D341Med (cell line): ENCODE measurements at regions not wholly inside any gene's neighbourhood (a gene's known extent, or its start where the extent isn't known, plus 50 kb on each side); places are given as distances from the start of the nearest gene placed in this dataset.
A peak's percentile ranks its signal among the peaks of the same experiment; 100 is the strongest.
"Not testable (repeated sequence)": the region's sequence is repeated elsewhere in the genome, so short reads cannot be mapped to it uniquely, and the experiment has no call there.

Source experiments
- DNase-seq: peaks from one replicate; pipeline ENCODE4 v3.0.0; 2012; ENCODE audit warnings: low spot score

DNA sequence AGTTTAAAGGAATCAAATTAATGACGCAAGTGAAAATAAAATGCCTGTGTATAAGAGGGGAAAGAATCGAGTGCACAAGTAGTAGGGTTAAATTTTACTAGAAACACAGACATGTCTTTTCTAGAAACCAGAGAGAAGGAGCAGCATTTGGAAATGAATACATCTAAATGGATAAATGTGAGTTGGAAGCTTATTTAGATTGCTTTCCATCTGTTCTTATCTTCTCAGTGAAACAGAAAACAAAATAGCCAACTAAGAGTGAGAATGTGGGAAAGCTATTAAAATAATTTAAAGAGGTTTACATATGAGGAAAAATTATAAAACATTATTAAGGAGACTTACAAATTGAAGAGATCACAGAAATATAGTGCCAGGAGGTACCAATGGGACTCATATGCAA lies 1818.9 kb upstream of the FLRT2 start:
- no peak for DNase-seq

DNA sequence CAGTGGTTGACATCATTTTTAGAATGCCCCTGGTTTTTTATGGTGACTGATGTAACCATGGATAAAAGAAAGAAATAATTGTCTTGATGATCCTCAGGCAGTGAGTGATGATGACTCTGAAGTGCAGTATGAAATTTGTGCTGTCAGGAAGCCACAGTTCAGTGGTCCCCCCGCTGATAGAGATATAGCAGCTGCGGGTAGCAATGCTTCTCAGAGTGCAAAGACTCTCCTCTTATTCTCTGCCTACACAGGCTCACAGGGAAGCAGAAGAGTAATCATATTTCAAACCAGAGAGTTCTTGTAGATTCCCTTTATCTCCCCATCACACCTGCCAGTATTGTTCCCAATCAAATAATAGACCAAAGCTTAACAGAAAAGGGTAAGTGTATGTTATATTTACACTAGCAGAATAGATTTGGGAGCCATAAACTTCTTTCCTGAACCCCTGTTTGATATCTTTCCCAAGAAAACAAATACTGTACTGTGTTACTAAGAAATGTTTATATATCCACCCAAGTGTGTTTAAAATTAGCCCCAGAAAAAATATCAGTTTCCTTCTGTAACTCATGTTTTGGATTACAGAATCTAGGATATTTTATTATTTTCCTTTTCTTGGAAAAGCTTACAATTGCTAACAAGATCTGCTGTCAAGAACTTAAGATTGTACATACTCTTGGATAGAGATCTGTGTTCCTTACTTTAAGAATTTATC lies 1817.4 kb upstream of the FLRT2 start:
- DNase-seq: no peak

- no peak for DNase-seq
Measured at GRCh38 chr14:83713732-83714131, 1816.2 kb upstream of the FLRT2 start.

- DNase-seq: no peak
Measured at GRCh38 chr14:83714151-83714550, 1815.8 kb upstream of the FLRT2 start.

GRCh38 chr14:83719435-83719834 lies 1810.5 kb upstream of the FLRT2 start:
- not testable (repeated sequence) for DNase-seq

DNA sequence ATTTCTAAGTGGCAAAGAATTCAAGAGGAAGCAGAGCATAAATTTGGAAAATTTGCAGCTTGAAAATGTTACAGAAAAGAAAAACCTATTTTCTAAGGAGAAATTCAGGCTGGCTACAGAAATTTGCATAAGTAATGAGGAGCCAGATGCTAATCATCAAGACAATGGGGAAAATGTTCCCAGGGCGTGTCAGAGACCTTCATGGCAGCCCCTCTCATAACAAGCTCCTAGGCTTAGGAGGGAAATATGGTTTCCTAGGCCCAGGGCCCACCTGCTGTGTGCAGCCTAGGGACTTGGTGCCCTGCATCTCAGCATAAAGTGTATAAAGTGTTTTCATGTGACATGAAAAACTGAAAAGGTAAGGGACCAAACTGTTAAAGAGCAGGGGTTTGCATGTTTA lies 1796.3 kb upstream of the FLRT2 start:
- DNase-seq: no peak

GRCh38 chr14:83734431-83734830 lies 1795.5 kb upstream of the FLRT2 start:
- DNase-seq: peak; percentile 17

GRCh38 chr14:83741269-83741668 lies 1788.7 kb upstream of the FLRT2 start:
- no peak for DNase-seq

DNA sequence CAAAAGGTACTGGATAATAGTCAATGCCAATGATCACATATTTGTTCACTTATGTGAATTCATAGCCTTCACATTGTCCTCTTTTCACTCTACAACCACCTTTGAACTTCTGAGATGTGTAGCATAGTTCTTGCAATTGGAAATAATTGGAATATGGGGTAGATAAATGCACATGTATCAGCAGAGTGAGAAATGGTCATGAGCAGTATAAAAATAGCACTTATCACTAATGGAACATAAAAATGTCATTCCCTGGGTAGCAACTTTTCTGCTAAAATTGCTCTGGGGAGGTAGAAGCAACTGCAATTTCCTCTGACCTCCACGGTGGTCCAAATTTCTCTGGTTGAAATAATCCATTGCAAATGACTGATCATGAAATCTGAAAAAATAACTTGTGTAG lies 1785.7 kb upstream of the FLRT2 start:
- no peak for DNase-seq

- DNase-seq: no peak
Measured at GRCh38 chr14:83744891-83745290, 1785.1 kb upstream of the FLRT2 start.

- DNase-seq: no peak
Measured at GRCh38 chr14:83746336-83746735, 1783.6 kb upstream of the FLRT2 start.

DNA sequence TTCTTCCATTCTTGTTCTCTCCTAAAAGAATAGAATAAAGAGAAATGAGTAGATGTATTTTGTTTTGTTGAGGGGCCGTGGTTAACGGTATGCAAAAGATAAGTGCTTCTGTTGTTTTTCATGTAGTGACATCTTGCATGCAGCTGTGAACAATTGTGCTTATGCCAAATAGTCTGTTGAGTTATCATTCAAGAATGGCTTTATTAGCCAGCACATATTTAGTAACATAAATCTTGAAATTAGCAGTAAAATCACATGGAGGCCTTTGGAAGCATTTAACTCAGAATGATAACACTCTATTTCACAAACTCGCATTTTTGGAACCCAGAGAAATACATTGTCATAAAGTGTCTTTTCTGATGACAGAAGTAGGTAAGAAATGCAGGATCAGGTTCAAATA lies 1772.0 kb upstream of the FLRT2 start:
- no peak for DNase-seq

DNA sequence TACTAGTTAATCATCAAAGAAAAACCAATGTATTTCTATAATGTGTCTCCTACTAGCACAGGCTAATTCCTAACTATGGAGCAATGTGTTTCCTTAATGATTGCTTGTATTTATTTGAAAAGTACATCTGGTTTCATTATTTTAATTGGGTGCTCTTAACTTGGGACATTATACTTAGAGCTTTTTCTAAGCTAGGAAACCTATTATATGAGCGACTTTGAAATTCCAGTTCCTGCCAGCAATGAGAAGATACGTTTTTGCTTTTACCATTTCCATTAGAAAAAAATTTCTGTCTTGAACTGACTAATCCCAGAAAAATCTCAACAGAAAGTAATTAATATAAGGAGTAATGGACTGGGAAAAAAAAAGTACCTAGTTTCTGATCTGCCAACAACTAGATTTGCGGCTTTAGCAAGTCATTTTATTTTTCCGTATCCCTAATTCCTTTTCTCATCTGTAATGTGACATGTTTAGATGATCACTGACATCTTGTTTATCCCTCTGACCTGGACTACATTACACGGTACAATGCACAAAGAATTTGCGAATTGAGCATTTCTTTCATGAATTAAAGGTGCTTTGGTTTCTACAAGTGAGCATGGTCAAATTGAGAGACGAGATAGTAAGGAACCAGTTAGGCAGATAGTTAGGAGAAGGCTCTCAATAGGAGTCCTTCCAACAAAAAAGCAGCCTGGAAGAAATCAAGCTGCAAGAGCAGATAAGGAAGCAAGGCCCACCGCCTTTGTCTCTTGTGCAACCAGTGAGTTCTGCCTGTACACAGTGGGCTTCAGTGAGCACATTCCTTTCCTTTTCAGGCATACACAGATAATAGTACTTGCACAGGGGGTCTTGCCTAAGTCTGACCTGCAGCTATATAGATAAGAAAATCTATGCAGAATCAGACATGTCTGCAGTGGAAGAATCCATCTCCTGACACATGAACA lies 1765.0 kb upstream of the FLRT2 start:
- no peak for DNase-seq

DNA sequence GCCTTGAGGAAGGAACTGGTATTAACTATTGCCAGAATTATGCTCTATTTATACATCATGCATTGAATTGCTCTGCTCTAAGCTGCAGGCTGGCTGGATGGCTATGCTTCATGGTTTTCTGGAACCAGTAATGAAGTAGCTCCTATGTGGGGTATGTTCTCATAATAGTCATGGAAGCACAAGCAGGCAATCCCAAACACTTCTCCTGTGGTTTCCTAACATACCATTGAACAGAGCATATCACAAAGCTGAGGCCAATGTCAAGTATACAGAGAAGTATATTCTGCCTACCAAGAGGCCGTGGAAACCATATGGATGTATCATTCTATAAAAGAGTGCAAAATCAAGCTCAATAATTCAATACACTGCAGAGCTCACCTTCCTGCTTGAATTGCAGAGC lies 1752.4 kb upstream of the FLRT2 start:
- DNase-seq: no peak

- no peak for DNase-seq
Measured at GRCh38 chr14:83779266-83779665, 1750.7 kb upstream of the FLRT2 start.

DNA sequence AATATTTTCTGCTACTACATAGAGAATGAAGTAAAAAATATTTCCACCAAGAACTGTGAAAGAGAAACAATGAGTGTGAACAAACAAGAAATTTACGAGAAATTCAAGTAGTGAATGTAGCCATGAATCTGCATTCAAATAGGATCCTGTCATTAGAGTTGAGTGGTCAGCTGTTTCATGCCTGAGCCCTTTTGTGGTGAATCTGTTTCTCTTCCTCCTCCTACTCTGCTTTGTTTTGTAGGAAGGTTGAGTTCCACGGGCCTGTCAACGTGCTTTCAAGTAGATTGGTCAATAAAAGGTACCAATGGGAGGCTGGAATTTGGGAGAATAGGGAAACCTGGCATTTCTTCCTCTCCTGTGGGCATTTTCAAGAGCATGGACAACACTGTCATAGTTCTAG lies 1749.6 kb upstream of the FLRT2 start:
- DNase-seq: no peak

DNA sequence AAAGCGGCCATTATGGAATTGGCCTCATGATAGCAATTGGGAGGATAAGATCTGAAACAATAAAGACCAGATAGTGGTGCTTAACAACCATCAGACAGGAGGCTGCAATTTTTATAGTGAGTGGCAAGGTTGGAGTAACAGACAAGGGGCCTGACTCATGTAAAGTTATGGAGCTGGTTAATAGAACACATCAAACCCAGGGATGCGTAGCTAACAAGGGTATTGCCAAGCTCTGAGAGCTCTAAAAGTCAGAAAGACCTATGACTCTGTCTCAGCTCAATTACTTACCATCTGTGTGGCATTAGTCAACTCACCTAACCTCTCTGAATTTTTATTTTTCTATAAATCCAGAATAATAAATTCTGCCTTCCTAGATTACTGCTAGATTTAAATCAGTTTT lies 1731.5 kb upstream of the FLRT2 start:
- DNase-seq: no peak

DNA sequence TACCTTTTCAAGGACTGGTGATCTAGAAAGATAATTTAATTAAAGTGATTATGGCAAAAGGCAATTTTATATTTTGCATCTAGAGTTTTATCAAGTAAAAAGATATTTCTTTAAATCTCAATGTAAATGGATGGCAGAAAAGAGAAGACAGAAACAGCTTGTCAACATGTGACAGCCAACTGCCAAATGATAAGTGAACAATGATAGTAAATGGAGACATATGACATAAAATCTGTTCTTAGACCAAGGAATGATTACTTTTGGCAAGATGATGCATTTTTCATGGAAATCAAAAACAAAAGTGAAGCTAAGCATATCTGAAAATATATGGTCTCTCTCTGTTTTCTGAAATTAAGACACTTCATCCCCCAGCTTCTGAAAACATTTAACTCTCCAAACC lies 1730.7 kb upstream of the FLRT2 start:
- DNase-seq: no peak

DNA sequence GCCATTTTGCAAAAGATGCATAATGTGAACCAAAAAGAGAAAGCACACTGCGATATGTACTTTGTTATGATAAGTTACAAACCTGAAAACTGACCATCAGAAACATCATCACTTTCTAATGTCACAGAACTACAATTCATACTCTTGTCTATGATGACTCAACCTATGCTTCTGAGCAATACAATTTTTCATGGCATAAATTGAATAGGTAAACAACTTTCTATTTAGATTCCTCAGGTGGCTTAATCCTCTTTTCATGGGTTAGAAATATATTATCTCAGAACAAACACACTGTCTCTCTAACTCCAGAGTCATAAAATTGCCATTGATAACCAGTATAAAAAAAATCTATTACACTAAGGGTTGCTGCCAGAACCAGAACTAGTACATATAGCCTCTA lies 1715.0 kb upstream of the FLRT2 start:
- DNase-seq: no peak

DNA sequence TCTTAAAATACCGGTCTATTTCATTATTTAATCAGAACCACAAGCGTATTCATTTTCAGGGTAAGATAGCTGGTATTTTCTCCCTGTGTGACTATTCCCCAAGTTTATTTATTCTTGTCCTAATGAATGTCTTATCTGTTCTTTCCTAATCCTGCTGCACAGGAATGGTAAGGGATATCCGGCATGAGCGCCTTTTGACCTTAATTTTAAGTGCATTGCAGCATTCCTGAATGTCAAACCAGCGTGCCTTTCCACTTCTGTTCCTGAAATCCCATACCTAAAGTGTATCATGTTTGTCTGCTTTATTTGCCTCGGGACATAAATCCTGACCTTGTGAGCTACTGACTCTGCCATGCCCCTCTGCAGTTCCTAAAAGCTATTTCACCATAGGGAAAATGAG lies 1713.2 kb upstream of the FLRT2 start:
- DNase-seq: no peak

GRCh38 chr14:83825843-83826242 lies 1704.1 kb upstream of the FLRT2 start:
- no peak for DNase-seq

- no peak for DNase-seq
Measured at GRCh38 chr14:83826838-83827237, 1703.1 kb upstream of the FLRT2 start.

DNA sequence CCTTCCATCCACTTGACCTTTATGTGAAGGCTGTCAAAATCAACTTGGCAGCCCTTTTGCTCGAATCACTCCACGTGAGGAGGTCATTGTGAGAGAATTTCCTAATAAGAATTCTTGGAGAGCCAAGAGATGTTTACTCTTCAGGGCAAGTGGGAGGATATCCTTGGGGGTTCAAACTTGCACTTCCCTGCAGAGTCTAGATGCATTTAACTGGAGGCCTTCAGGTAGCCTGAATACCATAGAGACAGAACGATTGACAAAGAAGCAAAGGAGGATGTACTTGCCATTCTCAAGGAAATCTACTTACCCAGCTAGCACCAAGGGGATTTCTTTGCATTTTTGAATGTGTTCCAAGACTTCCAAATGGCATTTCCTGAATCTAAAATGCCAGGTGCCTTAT lies 1702.6 kb upstream of the FLRT2 start:
- no peak for DNase-seq

DNA sequence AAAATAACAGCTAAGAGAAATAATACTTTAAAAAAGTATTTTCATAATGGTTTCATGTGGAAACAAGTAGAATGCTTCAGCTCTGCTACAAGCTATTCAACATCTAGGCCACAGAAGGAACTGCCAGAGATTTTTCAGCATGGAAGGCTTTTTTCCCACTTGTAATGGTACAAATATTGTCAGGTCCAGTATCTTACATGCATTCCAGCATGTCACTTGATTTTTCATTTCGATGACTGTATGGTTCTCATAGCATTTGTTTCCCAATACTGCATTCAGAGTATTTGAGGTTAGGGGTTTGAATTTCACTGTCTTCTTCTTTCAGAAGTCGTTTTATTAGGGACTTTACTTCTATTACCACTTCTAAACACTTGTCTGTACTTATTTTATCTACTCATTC lies 1701.5 kb upstream of the FLRT2 start:
- DNase-seq: no peak
